GM12874 (cell line): ENCODE measurements at regions not wholly inside any gene's neighbourhood (a gene's known extent, or its start where the extent isn't known, plus 50 kb on each side); places are given as distances from the start of the nearest gene placed in this dataset.

ENCODE experiments used
- CTCF ChIP-seq: IDR thresholded peaks from 2 replicates; pipeline ENCODE4 v1.5.1; 2011; ENCODE audit warnings: low read depth, mild to moderate bottlenecking, control low read depth, low read length, moderate library complexity; ENCODE audit not compliant: insufficient read depth

- TF ChIP-seq CTCF, result no peak
These were observed 173.6 kb downstream of the TTC8 start for GRCh38 chr14:88998027-88998426.

DNA sequence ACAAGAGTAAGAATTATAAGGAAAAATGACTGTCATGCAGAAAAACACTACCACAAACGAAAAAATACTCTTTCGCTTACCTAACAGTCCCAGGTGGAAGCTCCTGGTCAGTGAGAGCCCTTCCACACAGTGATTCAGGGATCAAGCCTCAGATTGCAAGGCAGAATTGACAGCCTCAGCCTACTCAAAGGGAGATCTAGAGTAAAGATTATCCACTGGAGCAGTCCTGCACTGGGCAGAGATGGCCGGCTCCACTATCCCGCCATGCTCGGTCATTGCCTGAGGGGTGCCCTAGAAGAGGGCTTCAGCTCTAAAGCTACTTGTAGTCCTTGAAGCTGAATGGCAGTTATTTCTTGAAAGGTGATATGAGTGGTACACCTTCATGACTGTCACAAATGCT lies 174.7 kb downstream of the TTC8 start:
- no peak for TF ChIP-seq CTCF

GRCh38 chr14:89000007-89000942 lies 175.8 kb downstream of the TTC8 start:
- TF ChIP-seq CTCF, result no peak

DNA sequence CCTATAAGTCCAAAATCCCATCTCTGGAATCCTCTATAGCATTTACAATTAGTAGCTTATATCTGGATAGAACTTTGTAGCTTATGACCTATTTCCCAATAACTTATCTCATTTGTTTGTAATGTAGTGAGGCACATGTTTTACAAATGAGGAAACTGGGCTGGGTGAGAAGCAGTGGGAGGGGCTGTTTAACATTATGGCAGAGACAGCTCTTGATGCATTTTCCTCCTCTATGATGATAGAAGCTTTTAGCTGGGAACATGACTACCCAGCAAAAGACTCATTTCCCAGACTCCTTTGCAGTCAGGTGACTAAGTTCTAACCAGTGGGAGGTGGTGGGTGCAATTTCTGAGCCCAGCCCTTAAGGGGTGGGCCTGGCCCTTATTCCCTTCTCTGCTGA lies 179.7 kb downstream of the TTC8 start:
- no peak for TF ChIP-seq CTCF

DNA sequence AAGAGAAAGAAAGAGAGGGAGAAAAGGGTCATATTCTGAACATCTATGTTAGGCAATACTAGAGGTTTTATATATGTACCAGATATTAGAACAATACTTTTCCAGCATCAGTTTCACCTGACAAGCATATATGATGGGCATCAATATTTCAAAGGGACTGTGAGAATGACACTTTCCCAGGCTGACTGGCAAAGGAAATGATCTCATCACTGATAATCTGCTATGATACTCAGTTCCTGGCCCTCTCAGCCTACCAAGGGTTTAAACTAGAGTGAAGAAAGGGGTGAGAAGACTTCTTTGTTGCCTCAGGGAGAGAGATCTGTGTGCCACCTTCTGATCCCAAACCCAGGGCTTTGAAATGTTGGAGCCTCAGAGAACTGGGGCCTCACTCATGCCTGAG lies 183.5 kb downstream of the TTC8 start:
- no peak for TF ChIP-seq CTCF

GRCh38 chr14:89011355-89012281 lies 187.2 kb downstream of the TTC8 start:
- no peak for TF ChIP-seq CTCF
